Trophoblast cell (in vitro differentiated cells and primary cell): ENCODE measurements at regions not wholly inside any gene's neighbourhood (a gene's known extent, or its start where the extent isn't known, plus 50 kb on each side); places are given as distances from the start of the nearest gene placed in this dataset.

Experiments
- DNase-seq, 2 donors: peaks; one replicate each; pipeline ENCODE4 v3.0.0-alpha.2; 2016
- H2AFZ ChIP-seq: 2 replicates; pipeline ENCODE4 v1.6.1; 2013; ENCODE audit warnings: low read length, moderate library complexity, mild to moderate bottlenecking; ENCODE audit not compliant: insufficient read depth, poor library complexity
- H2AK5ac ChIP-seq: 2 replicates; pipeline ENCODE4 v1.6.1; 2013; ENCODE audit warnings: mild to moderate bottlenecking, low read length
- H2BK120ac ChIP-seq: 2 replicates; pipeline ENCODE4 v1.6.1; 2013; ENCODE audit warnings: low read length, mild to moderate bottlenecking, moderate library complexity; ENCODE audit not compliant: insufficient read depth, poor library complexity
- H2BK12ac ChIP-seq: 2 replicates; pipeline ENCODE4 v1.6.1; 2013; ENCODE audit warnings: mild to moderate bottlenecking, low read length, moderate library complexity
- H2BK5ac ChIP-seq: 2 replicates; pipeline ENCODE4 v1.6.1; 2013; ENCODE audit warnings: low read length, low read depth, moderate library complexity, mild to moderate bottlenecking; ENCODE audit not compliant: poor library complexity
- H3K14ac ChIP-seq: 2 replicates; pipeline ENCODE4 v1.6.1; 2013; ENCODE audit warnings: mild to moderate bottlenecking, low read length
- H3K18ac ChIP-seq: 2 replicates; pipeline ENCODE4 v1.6.1; 2013; ENCODE audit warnings: mild to moderate bottlenecking, low read length
- H3K23ac ChIP-seq: 2 replicates; pipeline ENCODE4 v1.6.1; 2013; ENCODE audit warnings: low read length
- H3K27ac ChIP-seq: 2 replicates; pipeline ENCODE4 v1.5.1; 2013; ENCODE audit warnings: low read depth, mild to moderate bottlenecking, inconsistent platforms, low read length, moderate library complexity
- H3K27me3 ChIP-seq: 2 replicates; pipeline ENCODE4 v1.6.1; 2013; ENCODE audit warnings: inconsistent platforms, mild to moderate bottlenecking, low read length, moderate library complexity; ENCODE audit not compliant: insufficient read depth
- H3K36me3 ChIP-seq, 2 experiments: 1 replicate in 1 of 2; 2 replicates in 1 of 2; pipeline ENCODE4 v1.6.1; 2013; ENCODE audit warnings: low read length in 2 of 2, mild to moderate bottlenecking in 2 of 2, moderate library complexity in 1 of 2; ENCODE audit not compliant: insufficient read depth in 2 of 2, control insufficient read depth in 1 of 2
- H3K4ac ChIP-seq: 2 replicates; pipeline ENCODE4 v1.6.1; 2013; ENCODE audit warnings: low read depth, mild to moderate bottlenecking, low read length, moderate library complexity
- H3K4me1 ChIP-seq, 2 experiments: 1 replicate in 1 of 2; 2 replicates in 1 of 2; pipeline ENCODE4 v1.6.1; 2013; ENCODE audit warnings: low read length in 2 of 2, mild to moderate bottlenecking in 2 of 2, moderate library complexity in 1 of 2; ENCODE audit not compliant: insufficient read depth in 2 of 2, control insufficient read depth in 1 of 2
- H3K4me2 ChIP-seq: 2 replicates; pipeline ENCODE4 v1.6.1; 2013; ENCODE audit warnings: inconsistent platforms, mild to moderate bottlenecking, low read length, moderate library complexity
- H3K4me3 ChIP-seq: 2 replicates; pipeline ENCODE4 v1.5.1; 2013; ENCODE audit warnings: mild to moderate bottlenecking, low read depth, low read length, inconsistent platforms
- H3K79me1 ChIP-seq: one replicate; pipeline ENCODE4 v1.6.1; 2013; ENCODE audit warnings: low read length
- H3K79me2 ChIP-seq: 2 replicates; pipeline ENCODE4 v1.6.1; 2013; ENCODE audit warnings: low read length, mild to moderate bottlenecking; ENCODE audit not compliant: control insufficient read depth, insufficient read depth, poor library complexity
- H3K9ac ChIP-seq: 2 replicates; pipeline ENCODE4 v1.6.1; 2013; ENCODE audit warnings: mild to moderate bottlenecking, low read length
- H3K9me3 ChIP-seq: 2 replicates; pipeline ENCODE4 v1.6.1; 2013; ENCODE audit warnings: low read depth, mild to moderate bottlenecking, control low read depth, inconsistent platforms, low read length; ENCODE audit not compliant: insufficient read depth
- H4K12ac ChIP-seq: 2 replicates; pipeline ENCODE4 v1.6.1; 2013; ENCODE audit warnings: low read depth, mild to moderate bottlenecking, low read length, moderate library complexity
- H4K8ac ChIP-seq: 2 replicates; pipeline ENCODE4 v1.6.1; 2013; ENCODE audit warnings: low read depth, mild to moderate bottlenecking, low read length, moderate library complexity
- H4K91ac ChIP-seq: one replicate; pipeline ENCODE4 v1.6.1; 2013; ENCODE audit warnings: low read depth, mild to moderate bottlenecking, low read length, moderate library complexity
- WGBS: extraction: QIAGEN DNeasy Blood & Tissue Kit; methylation state at CpG from one replicate; pipeline ENCODE4 v1.1.7; 2013; ENCODE audit warnings: missing lambda C conversion rate; ENCODE audit not compliant: insufficient read length, insufficient coverage; ENCODE audit errors: extremely low coverage; 5-methylcytosine and 5-hydroxymethylcytosine counted together

DNA sequence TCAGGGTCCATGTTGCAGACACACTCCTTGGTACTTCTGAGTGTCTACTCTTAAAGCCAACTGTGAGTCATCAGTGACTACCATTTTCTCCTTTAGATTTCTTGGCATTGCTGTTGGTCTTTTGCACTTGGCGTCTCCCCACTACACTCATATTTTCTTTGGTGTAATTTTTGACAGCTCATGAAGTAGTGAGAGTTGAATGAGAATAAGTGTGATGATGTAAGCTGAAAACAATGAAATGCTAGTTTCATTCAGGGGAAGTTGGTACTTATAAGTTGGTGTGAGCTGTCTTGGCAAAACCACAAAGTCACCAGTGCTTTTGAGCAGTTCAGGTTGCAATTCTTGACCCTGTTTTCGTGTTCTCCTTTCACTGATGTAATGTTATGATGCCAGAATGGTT lies 142.9 kb upstream of the ARX start:
- no peaks in the 10 kb centered on the region for H3K36me3 ChIP-seq
- WGBS: no CpG with 5 or more reads among the region's 2 CpGs

DNA sequence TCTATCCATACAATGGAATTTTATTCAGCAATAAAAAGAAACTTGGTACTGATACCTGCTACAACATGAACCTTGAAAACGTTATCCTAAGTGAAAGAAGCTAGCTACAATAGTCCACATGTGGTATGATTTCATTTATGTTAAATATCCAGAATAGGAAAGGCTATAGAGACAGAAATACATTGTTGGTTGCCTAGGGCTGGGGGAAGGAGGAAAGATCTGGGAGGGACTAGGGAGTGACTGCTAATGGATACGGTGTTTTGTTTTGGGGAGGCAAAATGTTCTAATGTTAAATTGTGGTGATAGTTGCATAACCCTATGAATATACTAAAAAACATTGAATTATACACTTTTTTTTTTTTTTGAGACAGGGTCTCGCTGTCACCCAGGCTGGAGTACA lies 141.1 kb upstream of the ARX start:
- Histone ChIP-seq H3K9me3 (no peaks in the 10 kb centered on the region), H2BK120ac (no peak overlapping the region), H2BK12ac (no peak overlapping the region), H3K36me3 (no peaks in the 10 kb centered on the region), H3K79me1 (no peaks in the 10 kb centered on the region), H3K4me1 (no peaks in the 10 kb centered on the region), H3K18ac (no peak overlapping the region), H3K27ac (no peak overlapping the region), H4K8ac (no peak overlapping the region), H2BK5ac (no peak overlapping the region), H3K79me2 (no peaks in the 10 kb centered on the region), H4K12ac (no peak overlapping the region), H3K27me3 (no peaks in the 10 kb centered on the region), H3K9ac (no peak overlapping the region), H3K23ac (no peak overlapping the region), H2AK5ac (no peak overlapping the region), H3K4ac (no peak overlapping the region), H3K4me2 (no peak overlapping the region), H2AFZ (no peak overlapping the region), H3K14ac (no peak overlapping the region), H4K91ac (no peak overlapping the region), H3K4me3 (no peak overlapping the region)
- DNase-seq: no peak
- no CpG with 5 or more reads among the region's 3 CpGs for WGBS

More for the DNA sequence above, 142.9 kb upstream of the ARX start:
- DNase-seq: no peak
- H3K9me3 ChIP-seq: no peaks in the 10 kb centered on the region
- H3K79me1 ChIP-seq: no peaks in the 10 kb centered on the region
- no peak overlapping the region for H2BK5ac ChIP-seq
- no peaks in the 10 kb centered on the region for H3K4me1 ChIP-seq
- H4K12ac ChIP-seq: no peak overlapping the region
- H3K79me2 ChIP-seq: no peaks in the 10 kb centered on the region
- no peak overlapping the region for H3K9ac ChIP-seq
- no peak overlapping the region for H2AFZ ChIP-seq
- H3K4me2 ChIP-seq: no peak overlapping the region
- H4K91ac ChIP-seq: no peak overlapping the region
- no peaks in the 10 kb centered on the region for H3K27me3 ChIP-seq
- H4K8ac ChIP-seq: no peak overlapping the region
- H3K18ac ChIP-seq: no peak overlapping the region
- no peak overlapping the region for H3K4ac ChIP-seq
- H2AK5ac ChIP-seq: no peak overlapping the region
- no peak overlapping the region for H3K27ac ChIP-seq
- H2BK120ac ChIP-seq: no peak overlapping the region
- H3K23ac ChIP-seq: no peak overlapping the region
- H3K14ac ChIP-seq: no peak overlapping the region
- H3K4me3 ChIP-seq: no peak overlapping the region
- H2BK12ac ChIP-seq: no peak overlapping the region

- Histone ChIP-seq H2BK120ac (no peak overlapping the region), H4K8ac (no peak overlapping the region), H3K27me3 (no peaks in the 10 kb centered on the region), H3K23ac (no peak overlapping the region), H4K91ac (no peak overlapping the region), H2BK12ac (no peak overlapping the region), H3K79me2 (no peaks in the 10 kb centered on the region), H3K18ac (no peak overlapping the region), H3K27ac (no peak overlapping the region), H4K12ac (no peak overlapping the region), H2AK5ac (no peak overlapping the region), H3K9ac (no peak overlapping the region), H3K79me1 (no peaks in the 10 kb centered on the region), H3K4me2 (no peak overlapping the region), H3K4me1 (no peaks in the 10 kb centered on the region), H3K4me3 (no peak overlapping the region), H3K14ac (no peak overlapping the region), H2AFZ (no peak overlapping the region), H3K36me3 (no peaks in the 10 kb centered on the region), H2BK5ac (no peak overlapping the region), H3K9me3 (no peaks in the 10 kb centered on the region), H3K4ac (no peak overlapping the region)
- no peak for DNase-seq
- no CpG with 5 or more reads among the region's 3 CpGs for WGBS
These were observed 140.6 kb upstream of the ARX start for GRCh38 chrX:25156323-25156722.

- H3K4me1 ChIP-seq: no peaks in the 10 kb centered on the region
- no peaks in the 10 kb centered on the region for H3K79me1 ChIP-seq
- H4K91ac ChIP-seq: no peak overlapping the region
- no peak overlapping the region for H4K8ac ChIP-seq
- H3K4me3 ChIP-seq: no peak overlapping the region
- no peak overlapping the region for H4K12ac ChIP-seq
- H3K9ac ChIP-seq: no peak overlapping the region
- H3K27me3 ChIP-seq: no peaks in the 10 kb centered on the region
- H3K79me2 ChIP-seq: no peaks in the 10 kb centered on the region
- H3K23ac ChIP-seq: no peak overlapping the region
- no peak overlapping the region for H3K27ac ChIP-seq
- H2AK5ac ChIP-seq: no peak overlapping the region
- no peak overlapping the region for H2BK12ac ChIP-seq
- no peak overlapping the region for H2AFZ ChIP-seq
- no peak overlapping the region for H2BK5ac ChIP-seq
- H3K4ac ChIP-seq: no peak overlapping the region
- H3K18ac ChIP-seq: no peak overlapping the region
- no peak overlapping the region for H3K4me2 ChIP-seq
- H3K9me3 ChIP-seq: no peaks in the 10 kb centered on the region
- H3K14ac ChIP-seq: no peak overlapping the region
- H2BK120ac ChIP-seq: no peak overlapping the region
- no CpG with 5 or more reads among the region's 3 CpGs for WGBS
- no peak for DNase-seq
- H3K36me3 ChIP-seq: no peaks in the 10 kb centered on the region
These were observed 138.4 kb upstream of the ARX start for GRCh38 chrX:25154168-25154567.
